ENCODE measurements at regions not wholly inside any gene's neighbourhood (a gene's known extent, or its start where the extent isn't known, plus 50 kb on each side); places are given as distances from the start of the nearest gene placed in this dataset.

- Histone ChIP-seq H3K27ac (ENCODE audit: low read depth) (no peak overlapping the region), H3K27me3 (ENCODE audit: insufficient read depth) (no peaks in the 10 kb centered on the region), H3K4me3 (no peak overlapping the region), H3K4me2 (no peak overlapping the region), H3K36me3 (ENCODE audit: insufficient read depth) (no peaks in the 10 kb centered on the region), H3K9me2 (ENCODE audit: insufficient read depth) (no peaks in the 10 kb centered on the region), H3K79me2 (replicated peaks; ENCODE audit: insufficient read depth) (no peaks in the 10 kb centered on the region), H2AFZ (no peak overlapping the region), H3K4me1 (ENCODE audit: insufficient read depth) (no peaks in the 10 kb centered on the region), H4K20me1 (replicated peaks; ENCODE audit: insufficient read depth) (no peaks in the 10 kb centered on the region), H3F3A (replicated peaks; ENCODE audit: low read depth) (no peaks in the 10 kb centered on the region)
- no peak for ATAC-seq
- Mint-ChIP-seq H3K27ac (no peak overlapping the region), H3K36me3 (ENCODE audit: low read depth) (no peaks in the 10 kb centered on the region), H3K4me3 (no peak overlapping the region), H3K27me3 (ENCODE audit: insufficient read depth, low read depth, poor library complexity) (peaks cover 2% of the 10 kb centered on the region), H3K9me3 (no peaks in the 10 kb centered on the region), H3K4me1 (no peaks in the 10 kb centered on the region)
- TF ChIP-seq JUNB (IDR thresholded peaks at IDR 0.05; ENCODE audit: unreplicated experiment), result no peak
- no peak for TF ChIP-seq NANOG (IDR thresholded peaks at IDR 0.05; ENCODE audit: borderline replicate concordance)
- no peak for DNase-seq (ENCODE audit: low spot score)
Measured at GRCh38 chr2:186927185-186927866, 78.4 kb upstream of the ZSWIM2 start.

- ATAC-seq (no peak), DNase-seq (ENCODE audit: low spot score) (no peak)
- Mint-ChIP-seq H3K4me3 (no peak overlapping the region), H3K36me3 (ENCODE audit: low read depth) (no peaks in the 10 kb centered on the region), H3K4me1 (no peaks in the 10 kb centered on the region), H3K9me3 (no peaks in the 10 kb centered on the region), H3K27ac (no peak overlapping the region), H3K27me3 (ENCODE audit: insufficient read depth, low read depth, poor library complexity) (no peaks in the 10 kb centered on the region)
- Histone ChIP-seq H3K4me3 (no peak overlapping the region), H3K9me2 (ENCODE audit: insufficient read depth) (no peaks in the 10 kb centered on the region), H4K20me1 (replicated peaks; ENCODE audit: insufficient read depth) (no peaks in the 10 kb centered on the region), H2AFZ (no peak overlapping the region), H3K4me1 (ENCODE audit: insufficient read depth) (no peaks in the 10 kb centered on the region), H3K4me2 (no peak overlapping the region), H3K27me3 (ENCODE audit: insufficient read depth) (no peaks in the 10 kb centered on the region), H3F3A (replicated peaks; ENCODE audit: low read depth) (no peaks in the 10 kb centered on the region), H3K36me3 (ENCODE audit: insufficient read depth) (no peaks in the 10 kb centered on the region), H3K79me2 (replicated peaks; ENCODE audit: insufficient read depth) (no peaks in the 10 kb centered on the region), H3K27ac (ENCODE audit: low read depth) (no peak overlapping the region)
- TF ChIP-seq EZH2phosphoT487 (IDR thresholded peaks at IDR 0.05; ENCODE audit: unreplicated experiment) (no peak), ETS1 (IDR thresholded peaks at IDR 0.05) (no peak), REST (IDR thresholded peaks at IDR 0.05; ENCODE audit: unreplicated experiment) (no peak), JUNB (IDR thresholded peaks at IDR 0.05; ENCODE audit: unreplicated experiment) (no peak), NANOG (IDR thresholded peaks at IDR 0.05; ENCODE audit: borderline replicate concordance) (no peak), ZNF331 (CRISPR knock-in tag; IDR thresholded peaks at IDR 0.05; ENCODE audit: low read depth) (no peak), ZNF462 (CRISPR knock-in tag; IDR thresholded peaks at IDR 0.05) (no peak), POLR2AphosphoS5 (IDR thresholded peaks at IDR 0.05; ENCODE audit: low read depth) (no peak), STAT1 (IDR thresholded peaks at IDR 0.05; ENCODE audit: unreplicated experiment) (no peak), EZH2 (IDR thresholded peaks at IDR 0.05; ENCODE audit: low read depth, unreplicated experiment) (no peak), ZNF114 (CRISPR knock-in tag; IDR thresholded peaks at IDR 0.05) (no peak)
Measured at GRCh38 chr2:186925514-186925913, 76.5 kb upstream of the ZSWIM2 start.

All from GM23338 (cell line).